HG03135 (cell line): ENCODE measurements at regions not wholly inside any gene's neighbourhood (a gene's known extent, or its start where the extent isn't known, plus 50 kb on each side); places are given as distances from the start of the nearest gene placed in this dataset.

Experiments used
- ATAC-seq: cut with Tn5 transposase; IDR thresholded peaks from one replicate; pipeline ENCODE4 v1.9.1; 2021; ENCODE audit warnings: mild to moderate bottlenecking, moderate library complexity; ENCODE audit not compliant: unreplicated experiment

- ATAC-seq: no peak
Observed at GRCh38 chr17:72056155-72056554, 64.7 kb upstream of the SOX9 start.

- ATAC-seq: no peak
Observed at GRCh38 chr17:72056727-72057290, 64.0 kb upstream of the SOX9 start.

GRCh38 chr17:72060084-72060483, 60.7 kb upstream of the SOX9 start:
- ATAC-seq: no peak

GRCh38 chr17:72063262-72063661, 57.6 kb upstream of the SOX9 start:
- ATAC-seq: no peak

- no peak for ATAC-seq
Observed at GRCh38 chr17:72063756-72064450, 56.9 kb upstream of the SOX9 start.

GRCh38 chr17:72064606-72065193, 56.1 kb upstream of the SOX9 start:
- no peak for ATAC-seq

GRCh38 chr17:72065556-72065955, 55.3 kb upstream of the SOX9 start:
- no peak for ATAC-seq

DNA sequence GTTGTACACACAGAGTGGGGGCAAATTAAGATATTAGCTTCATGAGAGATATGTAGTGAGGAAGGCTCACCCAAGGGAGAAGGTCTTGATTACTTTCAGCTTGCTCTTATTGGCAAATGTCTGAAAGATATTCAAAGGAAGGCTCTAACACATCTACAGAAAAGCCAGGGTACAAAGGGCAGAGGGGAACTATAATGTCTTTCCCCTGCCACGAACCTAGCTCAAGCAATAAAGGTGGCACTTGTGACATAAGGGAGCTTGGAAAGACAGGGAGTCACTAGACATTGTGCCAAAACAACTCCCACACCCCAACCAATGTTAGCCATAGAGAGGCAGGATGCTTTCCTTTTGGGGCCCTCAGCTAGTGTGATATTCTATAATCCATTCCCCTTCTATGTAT, 52.2 kb upstream of the SOX9 start:
- ATAC-seq: no peak

- ATAC-seq: no peak
Observed at GRCh38 chr17:72069586-72070202, 51.1 kb upstream of the SOX9 start.
